ENCODE measurements at regions not wholly inside any gene's neighbourhood (a gene's known extent, or its start where the extent isn't known, plus 50 kb on each side); places are given as distances from the start of the nearest gene placed in this dataset.

GRCh38 chr4:59565836-59566235, 1634.3 kb upstream of the ADGRL3 start:
- no peak overlapping the region for H3K27ac ChIP-seq
- TF ChIP-seq CTCF (conservative IDR thresholded peaks at IDR 0.05), result no peak

- H3K27ac ChIP-seq, result peak overlapping the region; percentile 67
- no peak for TF ChIP-seq CTCF (conservative IDR thresholded peaks at IDR 0.05)
These were observed 1629.2 kb upstream of the ADGRL3 start for GRCh38 chr4:59570860-59571476.

GRCh38 chr4:59571805-59572430, 1628.2 kb upstream of the ADGRL3 start:
- peak overlapping the region; percentile 67 for H3K27ac ChIP-seq

GRCh38 chr4:59583845-59584568, 1616.1 kb upstream of the ADGRL3 start:
- H3K27ac ChIP-seq, result no peak overlapping the region
- no peak for TF ChIP-seq CTCF (conservative IDR thresholded peaks at IDR 0.05)

More at GRCh38 chr4:59571805-59572430, 1628.2 kb upstream of the ADGRL3 start:
- no peak for TF ChIP-seq CTCF (conservative IDR thresholded peaks at IDR 0.05)

- no peak for TF ChIP-seq CTCF (conservative IDR thresholded peaks at IDR 0.05)
- no peak overlapping the region for H3K27ac ChIP-seq
These were observed 1602.4 kb upstream of the ADGRL3 start for GRCh38 chr4:59597536-59598329.

- TF ChIP-seq CTCF (conservative IDR thresholded peaks at IDR 0.05), result no peak
- H3K27ac ChIP-seq, result no peak overlapping the region
These were observed 1601.9 kb upstream of the ADGRL3 start for GRCh38 chr4:59598330-59598618.

- TF ChIP-seq CTCF (conservative IDR thresholded peaks at IDR 0.05), result no peak
These were observed 1591.7 kb upstream of the ADGRL3 start for GRCh38 chr4:59608466-59608865.

More at GRCh38 chr4:59608466-59608865, 1591.7 kb upstream of the ADGRL3 start:
- no peak overlapping the region for H3K27ac ChIP-seq
